CD14-positive monocyte (primary cell): ENCODE measurements at regions not wholly inside any gene's neighbourhood (a gene's known extent, or its start where the extent isn't known, plus 50 kb on each side); places are given as distances from the start of the nearest gene placed in this dataset.

Experiments used
- DNase-seq, 3 donors: peaks; one replicate each; pipeline ENCODE4 v3.0.0-alpha.2; 2011 to 2022
- H2AFZ ChIP-seq: 2 replicates; pipeline ENCODE4 v1.6.0; 2012; ENCODE audit warnings: mild to moderate bottlenecking, low read depth, low read length, inconsistent platforms; ENCODE audit not compliant: insufficient read depth, poor library complexity, severe bottlenecking
- H3K27ac ChIP-seq, 2 donors: 1 replicate in 1 of 2; 2 replicates in 1 of 2; pipeline ENCODE4 v1.5.1; 2012 to 2013; ENCODE audit warnings: low read length in 2 of 2, control low read depth in 1 of 2, inconsistent platforms in 1 of 2, low read depth in 1 of 2, mild to moderate bottlenecking in 1 of 2
- H3K27me3 ChIP-seq, 2 donors: one replicate each; pipeline versions ENCODE4 v1.6.0 to v1.6.1; 2011 to 2013; ENCODE audit warnings: low read length in 2 of 2; ENCODE audit not compliant: control insufficient read depth in 2 of 2, insufficient read depth in 2 of 2
- H3K36me3 ChIP-seq, 2 donors: replicated peaks in 1 of 2; 1 replicate in 1 of 2; 2 replicates in 1 of 2; pipeline versions ENCODE4 v1.5.1 to v1.6.1; 2012 to 2013; ENCODE audit warnings: low read length in 2 of 2, control low read depth in 1 of 2, inconsistent platforms in 1 of 2, mild to moderate bottlenecking in 1 of 2; ENCODE audit not compliant: insufficient read depth in 2 of 2, control insufficient read depth in 1 of 2
- H3K4me1 ChIP-seq, 2 donors: 1 replicate in 1 of 2; 2 replicates in 1 of 2; pipeline versions ENCODE4 v1.5.1 to v1.6.1; 2012 to 2013; ENCODE audit warnings: low read length in 2 of 2, control low read depth in 1 of 2, inconsistent platforms in 1 of 2, mild to moderate bottlenecking in 1 of 2, moderate library complexity in 1 of 2; ENCODE audit not compliant: insufficient read depth in 2 of 2, control insufficient read depth in 1 of 2
- H3K4me2 ChIP-seq: replicated peaks from 2 replicates; pipeline ENCODE3; 2012; ENCODE audit warnings: low read length, moderate library complexity, mild to moderate bottlenecking; ENCODE audit not compliant: poor library complexity, severe bottlenecking; ENCODE audit errors: extremely low read depth
- H3K4me3 ChIP-seq, 3 experiments: fragments of 200-600 bp in 1 of 3; sonication (generic) in 1 of 3; replicated peaks in 1 of 3; 1 replicate in 2 of 3; 2 replicates in 1 of 3; pipeline ENCODE4 v1.5.1; 2011 to 2013; ENCODE audit warnings: low read length in 3 of 3, mild to moderate bottlenecking in 3 of 3, control low read depth in 2 of 3, low read depth in 2 of 3, inconsistent platforms in 1 of 3, moderate library complexity in 1 of 3
- H3K79me2 ChIP-seq: 2 replicates; pipeline ENCODE4 v1.6.0; 2012; ENCODE audit warnings: mild to moderate bottlenecking, control low read depth, inconsistent platforms, low read length, moderate library complexity; ENCODE audit not compliant: insufficient read depth
- H3K9ac ChIP-seq: 2 replicates; pipeline ENCODE4 v1.6.0; 2017; ENCODE audit warnings: low read length, mild to moderate bottlenecking; ENCODE audit not compliant: insufficient read depth, poor library complexity, severe bottlenecking
- H3K9me3 ChIP-seq, 2 donors: replicated peaks in 1 of 2; 1 replicate in 1 of 2; 2 replicates in 1 of 2; pipeline versions ENCODE4 v1.5.1 to v1.6.1; 2012 to 2013; ENCODE audit warnings: low read length in 2 of 2, control low read depth in 1 of 2; ENCODE audit not compliant: control insufficient read depth in 1 of 2, insufficient read depth in 1 of 2
- H4K20me1 ChIP-seq: 2 replicates; pipeline ENCODE4 v1.6.0; 2012; ENCODE audit warnings: mild to moderate bottlenecking, low read length, control low read depth, moderate library complexity; ENCODE audit not compliant: insufficient read depth
- H3K27ac Mint-ChIP-seq, 7 donors: one replicate each; pipeline ENCODE4 v1.8.0; 2020; ENCODE audit warnings: mild to moderate bottlenecking in 7 of 7, mixed read lengths in 7 of 7, moderate library complexity in 6 of 7, inconsistent platforms in 2 of 7
- H3K27me3 Mint-ChIP-seq, 3 donors: one replicate each; pipeline ENCODE4 v1.8.0; 2021 to 2022; ENCODE audit warnings: low read depth in 3 of 3, mild to moderate bottlenecking in 3 of 3, mixed read lengths in 3 of 3, moderate library complexity in 3 of 3, inconsistent platforms in 1 of 3
- H3K36me3 Mint-ChIP-seq, 2 donors: one replicate each; pipeline ENCODE4 v1.8.0; 2020; ENCODE audit warnings: mixed read lengths in 2 of 2, inconsistent platforms in 1 of 2, mild to moderate bottlenecking in 1 of 2
- H3K4me1 Mint-ChIP-seq: one replicate; pipeline ENCODE4 v1.8.0; 2020; ENCODE audit warnings: mild to moderate bottlenecking, mixed read lengths
- H3K4me3 Mint-ChIP-seq, 2 donors: one replicate each; pipeline ENCODE4 v1.8.0; 2020; ENCODE audit warnings: mild to moderate bottlenecking in 2 of 2, mixed read lengths in 2 of 2, moderate library complexity in 1 of 2
- H3K9me3 Mint-ChIP-seq, 7 donors: one replicate each; pipeline ENCODE4 v1.8.0; 2020 to 2022; ENCODE audit warnings: mixed read lengths in 7 of 7, mild to moderate bottlenecking in 6 of 7, moderate library complexity in 6 of 7, inconsistent platforms in 2 of 7
- WGBS: methylation state at CpG from one replicate; pipeline ENCODE4 v1.1.5; 2013; ENCODE audit warnings: missing lambda C conversion rate; ENCODE audit not compliant: insufficient coverage; 5-methylcytosine and 5-hydroxymethylcytosine counted together
- intact Hi-C, 2 donors: fragments of 100-400 bp; cut with micrococcal nuclease; formaldehyde crosslinking; loops; one replicate each; pipeline versions ENCODE4 v1.15.0 to v1.15.1; 2023
- TF ChIP-seq, protein P1 (sequence below): fragments of 200-600 bp; IDR thresholded peaks from one replicate; pipeline ENCODE4 v1.8.0; 2022; ENCODE audit warnings: antibody characterized with exemption, mild to moderate bottlenecking

GRCh38 chr1:159647616-159648015 is 60.0 kb downstream of the APCS start:
- H3K4me3 Mint-ChIP-seq = no peak overlapping the region
- H3K36me3 Mint-ChIP-seq = peaks cover 0 to 6% of the 10 kb centered on the region in 2 donors
- Histone ChIP-seq H3K4me1 (peaks cover 18 to 26% of the 10 kb centered on the region in 2 donors), H3K9me3 (peaks cover 11 to 12% of the 10 kb centered on the region in 2 donors), H3K36me3 (no peaks in the 10 kb centered on the region), H3K27me3 (no peaks in the 10 kb centered on the region), H4K20me1 (no peaks in the 10 kb centered on the region), H2AFZ (no peak overlapping the region), H3K4me3 (peak overlapping the region in 1 of 3 experiments; percentile 49), H3K9ac (no peak overlapping the region), H3K79me2 (no peaks in the 10 kb centered on the region), H3K27ac (peak overlapping the region in 1 of 2 donors; percentile 63), H3K4me2 (no peak overlapping the region)
- TF ChIP-seq, protein P1, sequence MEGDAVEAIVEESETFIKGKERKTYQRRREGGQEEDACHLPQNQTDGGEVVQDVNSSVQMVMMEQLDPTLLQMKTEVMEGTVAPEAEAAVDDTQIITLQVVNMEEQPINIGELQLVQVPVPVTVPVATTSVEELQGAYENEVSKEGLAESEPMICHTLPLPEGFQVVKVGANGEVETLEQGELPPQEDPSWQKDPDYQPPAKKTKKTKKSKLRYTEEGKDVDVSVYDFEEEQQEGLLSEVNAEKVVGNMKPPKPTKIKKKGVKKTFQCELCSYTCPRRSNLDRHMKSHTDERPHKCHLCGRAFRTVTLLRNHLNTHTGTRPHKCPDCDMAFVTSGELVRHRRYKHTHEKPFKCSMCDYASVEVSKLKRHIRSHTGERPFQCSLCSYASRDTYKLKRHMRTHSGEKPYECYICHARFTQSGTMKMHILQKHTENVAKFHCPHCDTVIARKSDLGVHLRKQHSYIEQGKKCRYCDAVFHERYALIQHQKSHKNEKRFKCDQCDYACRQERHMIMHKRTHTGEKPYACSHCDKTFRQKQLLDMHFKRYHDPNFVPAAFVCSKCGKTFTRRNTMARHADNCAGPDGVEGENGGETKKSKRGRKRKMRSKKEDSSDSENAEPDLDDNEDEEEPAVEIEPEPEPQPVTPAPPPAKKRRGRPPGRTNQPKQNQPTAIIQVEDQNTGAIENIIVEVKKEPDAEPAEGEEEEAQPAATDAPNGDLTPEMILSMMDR = no peak
- peaks cover 11 to 21% (median 13%) of the 10 kb centered on the region in 7 donors for H3K9me3 Mint-ChIP-seq
- peaks cover 0 to 2% (median 0%) of the 10 kb centered on the region in 3 donors for H3K27me3 Mint-ChIP-seq
- peak; percentile 2 to 31 (median 29) for DNase-seq
- H3K27ac Mint-ChIP-seq = peak overlapping the region in 5 of 7 donors; percentile 37 to 84 (median 77)
- intact Hi-C loops = no loop called here
- no CpG with 5 or more reads among the region's 2 CpGs for WGBS
- peaks cover 21% of the 10 kb centered on the region for H3K4me1 Mint-ChIP-seq

- H3K27ac ChIP-seq = no peak overlapping the region
- intact Hi-C loops = no loop called here
- no peaks in the 10 kb centered on the region for H4K20me1 ChIP-seq
- peaks cover 3% of the 10 kb centered on the region in 2 donors for H3K4me1 ChIP-seq
- Mint-ChIP-seq H3K27me3 (peaks cover 0 to 2% (median 0%) of the 10 kb centered on the region in 3 donors), H3K27ac (no peak overlapping the region), H3K4me3 (no peak overlapping the region), H3K36me3 (peaks cover 0 to 1% of the 10 kb centered on the region in 2 donors), H3K4me1 (peaks cover 2% of the 10 kb centered on the region), H3K9me3 (peaks cover 0 to 4% (median 0%) of the 10 kb centered on the region in 7 donors)
- H3K4me2 ChIP-seq = no peak overlapping the region
- no peaks in the 10 kb centered on the region for H3K36me3 ChIP-seq
- WGBS = no CpG with 5 or more reads among the region's 1 CpG
- H3K9ac ChIP-seq = no peak overlapping the region
- TF ChIP-seq, protein P1 = no peak
- no peak for DNase-seq
- no peak overlapping the region for H3K4me3 ChIP-seq
- H3K27me3 ChIP-seq = no peaks in the 10 kb centered on the region
- H3K79me2 ChIP-seq = no peaks in the 10 kb centered on the region
- H2AFZ ChIP-seq = no peak overlapping the region
- no peaks in the 10 kb centered on the region for H3K9me3 ChIP-seq
Measured at GRCh38 chr1:159652506-159652905, 61.9 kb downstream of the CRP start.
